Naive thymus-derived CD8-positive, alpha-beta T cell (primary cell): ENCODE measurements at regions not wholly inside any gene's neighbourhood (a gene's known extent, or its start where the extent isn't known, plus 50 kb on each side); places are given as distances from the start of the nearest gene placed in this dataset.
"Not testable (repeated sequence)": the region's sequence is repeated elsewhere in the genome, so short reads cannot be mapped to it uniquely, and the experiment has no call there.

Experiments
- ATAC-seq, 2 donors: fragments of 150-1000 bp; cut with Tn5 transposase in 1 of 2; sonication (Bioruptor Pico), chemical (Tn5 transposase) in 1 of 2; 1 replicate in 1 of 2; 2 replicates in 1 of 2; pipeline ENCODE4 v1.10.0; 2021; ENCODE audit warnings: mild to moderate bottlenecking in 2 of 2, moderate library complexity in 2 of 2
- POLR2A ChIA-PET: fragments of 350-600 bp; sonication (Branson Sonifier 250); formaldehyde crosslinking; loops from one replicate; lab custom pipeline; 2021; ENCODE audit warnings: antibody characterized with exemption; lab: Charles Lee
- DNase-seq, 10 donors: peaks; one replicate each; pipeline versions ENCODE4 v3.0.0 to v3.0.0-alpha.2; 2020 to 2022
- H3K27ac Mint-ChIP-seq, 10 donors: one replicate each; pipeline ENCODE4 v1.8.0; 2020 to 2022; ENCODE audit warnings: mild to moderate bottlenecking in 10 of 10, mixed read lengths in 10 of 10, moderate library complexity in 4 of 10, inconsistent platforms in 1 of 10
- H3K27me3 Mint-ChIP-seq, 5 donors: one replicate each; pipeline ENCODE4 v1.8.0; 2021 to 2022; ENCODE audit warnings: mixed read lengths in 5 of 5
- H3K36me3 Mint-ChIP-seq, 3 donors: one replicate each; pipeline ENCODE4 v1.8.0; 2020 to 2022; ENCODE audit warnings: mixed read lengths in 3 of 3, mild to moderate bottlenecking in 2 of 3, inconsistent platforms in 1 of 3
- H3K4me1 Mint-ChIP-seq, 4 donors: one replicate each; pipeline ENCODE4 v1.8.0; 2021 to 2022; ENCODE audit warnings: mixed read lengths in 4 of 4
- H3K4me3 Mint-ChIP-seq, 10 donors: one replicate each; pipeline ENCODE4 v1.8.0; 2020 to 2022; ENCODE audit warnings: mild to moderate bottlenecking in 10 of 10, mixed read lengths in 10 of 10, moderate library complexity in 6 of 10, inconsistent platforms in 1 of 10
- H3K9me3 Mint-ChIP-seq, 9 donors: one replicate each; pipeline ENCODE4 v1.8.0; 2020 to 2022; ENCODE audit warnings: mixed read lengths in 9 of 9, mild to moderate bottlenecking in 3 of 9, inconsistent platforms in 1 of 9, moderate library complexity in 1 of 9

GRCh38 chr7:84876061-84876821 lies 310.6 kb downstream of the SEMA3D start:
- Mint-ChIP-seq H3K9me3 (peaks cover 0 to 8% (median 0%) of the 10 kb centered on the region in 9 donors), H3K36me3 (no peaks in the 10 kb centered on the region), H3K27ac (no peak overlapping the region), H3K4me1 (no peaks in the 10 kb centered on the region), H3K4me3 (no peak overlapping the region), H3K27me3 (no peaks in the 10 kb centered on the region)
- ATAC-seq (no peak), DNase-seq (no peak)
- POLR2A ChIA-PET, result no interaction called here

- peaks cover 0 to 2% (median 0%) of the 10 kb centered on the region in 9 donors for H3K9me3 Mint-ChIP-seq
- H3K27ac Mint-ChIP-seq, result no peak overlapping the region
- DNase-seq (no peak), ATAC-seq (no peak)
- H3K4me3 Mint-ChIP-seq, result no peak overlapping the region
- no peaks in the 10 kb centered on the region for H3K4me1 Mint-ChIP-seq
- POLR2A ChIA-PET, result no interaction called here
- no peaks in the 10 kb centered on the region for H3K27me3 Mint-ChIP-seq
- no peaks in the 10 kb centered on the region for H3K36me3 Mint-ChIP-seq
These were observed 321.3 kb downstream of the SEMA3D start for GRCh38 chr7:84865560-84865959.

GRCh38 chr7:84857336-84857735 lies 329.5 kb downstream of the SEMA3D start:
- Mint-ChIP-seq H3K9me3 (peaks cover 0 to 3% (median 0%) of the 10 kb centered on the region in 9 donors), H3K4me3 (no peak overlapping the region), H3K36me3 (no peaks in the 10 kb centered on the region), H3K4me1 (no peaks in the 10 kb centered on the region), H3K27me3 (no peaks in the 10 kb centered on the region), H3K27ac (no peak overlapping the region)
- ATAC-seq (no peak), DNase-seq (no peak)
- POLR2A ChIA-PET, result no interaction called here

- Mint-ChIP-seq H3K9me3 (peaks cover 0 to 3% (median 0%) of the 10 kb centered on the region in 9 donors), H3K27me3 (no peaks in the 10 kb centered on the region), H3K36me3 (no peaks in the 10 kb centered on the region), H3K4me3 (no peak overlapping the region), H3K27ac (no peak overlapping the region), H3K4me1 (no peaks in the 10 kb centered on the region)
- DNase-seq (no peak), ATAC-seq (no peak)
- POLR2A ChIA-PET, result no interaction called here
These were observed 331.1 kb downstream of the SEMA3D start for GRCh38 chr7:84855758-84856157.

- ATAC-seq, H3K27me3 Mint-ChIP-seq, H3K36me3 Mint-ChIP-seq, H3K9me3 Mint-ChIP-seq, H3K4me3 Mint-ChIP-seq, DNase-seq, H3K27ac Mint-ChIP-seq, POLR2A ChIA-PET, H3K4me1 Mint-ChIP-seq: not testable (repeated sequence)
These were observed 337.9 kb downstream of the SEMA3D start for GRCh38 chr7:84848974-84849372.

- H3K4me1 Mint-ChIP-seq, result no peaks in the 10 kb centered on the region
- no peaks in the 10 kb centered on the region for H3K9me3 Mint-ChIP-seq
- no peak overlapping the region for H3K4me3 Mint-ChIP-seq
- no peak overlapping the region for H3K27ac Mint-ChIP-seq
- POLR2A ChIA-PET, result no interaction called here
- ATAC-seq (no peak), DNase-seq (no peak)
- no peaks in the 10 kb centered on the region for H3K36me3 Mint-ChIP-seq
- no peaks in the 10 kb centered on the region for H3K27me3 Mint-ChIP-seq
These were observed 338.5 kb downstream of the SEMA3D start for GRCh38 chr7:84848219-84848973.

- Mint-ChIP-seq H3K4me1 (no peaks in the 10 kb centered on the region), H3K4me3 (no peak overlapping the region), H3K36me3 (no peaks in the 10 kb centered on the region), H3K27ac (no peak overlapping the region), H3K27me3 (no peaks in the 10 kb centered on the region), H3K9me3 (no peaks in the 10 kb centered on the region)
- ATAC-seq, result no peak
- DNase-seq, result no peak
- POLR2A ChIA-PET, result no interaction called here
These were observed 339.1 kb downstream of the SEMA3D start for GRCh38 chr7:84847790-84848189.

GRCh38 chr7:84847038-84847437 lies 339.8 kb downstream of the SEMA3D start:
- Mint-ChIP-seq H3K36me3 (no peaks in the 10 kb centered on the region), H3K27me3 (no peaks in the 10 kb centered on the region)
- POLR2A ChIA-PET, result no interaction called here

GRCh38 chr7:84845971-84846370 lies 340.9 kb downstream of the SEMA3D start:
- Mint-ChIP-seq H3K4me3 (no peak overlapping the region), H3K36me3 (no peaks in the 10 kb centered on the region), H3K9me3 (no peaks in the 10 kb centered on the region), H3K27ac (no peak overlapping the region), H3K27me3 (no peaks in the 10 kb centered on the region), H3K4me1 (no peaks in the 10 kb centered on the region)
- no peak for ATAC-seq
- DNase-seq, result no peak
- POLR2A ChIA-PET, result no interaction called here

More at GRCh38 chr7:84847038-84847437, 339.8 kb downstream of the SEMA3D start:
- no peak overlapping the region for H3K4me3 Mint-ChIP-seq
- no peaks in the 10 kb centered on the region for H3K9me3 Mint-ChIP-seq
- ATAC-seq, result no peak
- no peaks in the 10 kb centered on the region for H3K4me1 Mint-ChIP-seq
- no peak for DNase-seq
- no peak overlapping the region for H3K27ac Mint-ChIP-seq

- H3K4me3 Mint-ChIP-seq, result no peak overlapping the region
- POLR2A ChIA-PET, result no interaction called here
- H3K27ac Mint-ChIP-seq, result no peak overlapping the region
These were observed 342.1 kb downstream of the SEMA3D start for GRCh38 chr7:84844771-84845170.

GRCh38 chr7:84841809-84842208 lies 345.0 kb downstream of the SEMA3D start:
- H3K36me3 Mint-ChIP-seq, result no peaks in the 10 kb centered on the region
- no peak overlapping the region for H3K4me3 Mint-ChIP-seq
- DNase-seq (no peak), ATAC-seq (no peak)
- POLR2A ChIA-PET, result no interaction called here
- no peaks in the 10 kb centered on the region for H3K27me3 Mint-ChIP-seq
- H3K27ac Mint-ChIP-seq, result no peak overlapping the region
- H3K4me1 Mint-ChIP-seq, result no peaks in the 10 kb centered on the region
- H3K9me3 Mint-ChIP-seq, result no peaks in the 10 kb centered on the region

More at GRCh38 chr7:84844771-84845170, 342.1 kb downstream of the SEMA3D start:
- Mint-ChIP-seq H3K27me3 (no peaks in the 10 kb centered on the region), H3K4me1 (no peaks in the 10 kb centered on the region), H3K36me3 (no peaks in the 10 kb centered on the region), H3K9me3 (no peaks in the 10 kb centered on the region)
- DNase-seq, result no peak
- no peak for ATAC-seq

- no peaks in the 10 kb centered on the region for H3K27me3 Mint-ChIP-seq
- H3K36me3 Mint-ChIP-seq, result no peaks in the 10 kb centered on the region
- no peak for ATAC-seq
- H3K9me3 Mint-ChIP-seq, result peaks cover 0 to 5% (median 0%) of the 10 kb centered on the region in 9 donors
- no peak overlapping the region for H3K4me3 Mint-ChIP-seq
- POLR2A ChIA-PET, result no interaction called here
- H3K27ac Mint-ChIP-seq, result no peak overlapping the region
- H3K4me1 Mint-ChIP-seq, result no peaks in the 10 kb centered on the region
- DNase-seq, result peak in 1 of 10 donors; percentile 57
These were observed 348.0 kb downstream of the SEMA3D start for GRCh38 chr7:84838857-84839256.

GRCh38 chr7:84837405-84837804 lies 349.5 kb downstream of the SEMA3D start:
- no peak for DNase-seq
- Mint-ChIP-seq H3K9me3 (peaks cover 0 to 8% (median 0%) of the 10 kb centered on the region in 9 donors), H3K36me3 (no peaks in the 10 kb centered on the region), H3K4me1 (no peaks in the 10 kb centered on the region), H3K27me3 (no peaks in the 10 kb centered on the region), H3K4me3 (no peak overlapping the region), H3K27ac (no peak overlapping the region)
- POLR2A ChIA-PET, result no interaction called here
- ATAC-seq, result no peak
